Tibial nerve (tissue), 4 donors: ENCODE measurements at regions not wholly inside any gene's neighbourhood (a gene's known extent, or its start where the extent isn't known, plus 50 kb on each side); places are given as distances from the start of the nearest gene placed in this dataset.

ENCODE experiments used
- DNase-seq, 2 donors: peaks; one replicate each; pipeline ENCODE4 v3.0.0-alpha.2; 2019; ENCODE audit warnings: low spot score in 2 of 2
- H3K27ac ChIP-seq, 4 donors: fragments of 200-600 bp; sonication (generic) in 3 of 4; one replicate each; pipeline ENCODE4 v1.5.1; 2017 to 2019; ENCODE audit warnings: mild to moderate bottlenecking in 1 of 4
- H3K27me3 ChIP-seq, 2 donors: fragments of 200-600 bp; sonication (generic) in 1 of 2; one replicate each; pipeline versions ENCODE4 v1.5.1 to v1.6.0; 2017 to 2019
- H3K36me3 ChIP-seq, 3 donors: fragments of 200-600 bp; sonication (generic); one replicate each; pipeline ENCODE4 v1.5.1; 2018 to 2019
- H3K4me1 ChIP-seq, 4 donors: fragments of 200-600 bp; sonication (generic) in 3 of 4; one replicate each; pipeline ENCODE4 v1.5.1; 2017 to 2019
- H3K4me3 ChIP-seq, 4 donors: fragments of 200-600 bp; sonication (generic) in 3 of 4; one replicate each; pipeline ENCODE4 v1.5.1; 2017 to 2019; ENCODE audit warnings: mild to moderate bottlenecking in 1 of 4, moderate library complexity in 1 of 4
- H3K9me3 ChIP-seq, 4 donors: fragments of 200-600 bp; sonication (generic) in 3 of 4; one replicate each; pipeline ENCODE4 v1.5.1; 2017 to 2019
- EP300 ChIP-seq, 2 donors: sonication (generic); formaldehyde crosslinking; IDR thresholded peaks; one replicate each; pipeline ENCODE4 v1.6.1; 2017; ENCODE audit warnings: antibody characterized with exemption in 2 of 2, mild to moderate bottlenecking in 1 of 2
- POLR2A ChIP-seq, 2 donors: fragments of 450-650 bp; IDR thresholded peaks; one replicate each; pipeline ENCODE4 v1.6.1; 2017; ENCODE audit warnings: antibody characterized with exemption in 2 of 2, mild to moderate bottlenecking in 2 of 2, moderate library complexity in 2 of 2
- WGBS, 2 donors: methylation state at CpG; one replicate each; pipeline ENCODE4 v1.1.5; 2018; 5-methylcytosine and 5-hydroxymethylcytosine counted together
- TF ChIP-seq, protein P1 (sequence below), 5 experiments: fragments of 200-600 bp in 3 of 5; fragments of 450-650 bp in 2 of 5; sonication (generic) in 3 of 5; IDR thresholded peaks; one replicate each; pipeline ENCODE4 v1.5.1; 2016 to 2019; ENCODE audit warnings: antibody characterized with exemption in 5 of 5, mild to moderate bottlenecking in 3 of 5, moderate library complexity in 2 of 5

- TF ChIP-seq EP300 (IDR thresholded peaks at IDR 0.05) = peak in 1 of 2 donors; percentile 76
- TF ChIP-seq, protein P1, sequence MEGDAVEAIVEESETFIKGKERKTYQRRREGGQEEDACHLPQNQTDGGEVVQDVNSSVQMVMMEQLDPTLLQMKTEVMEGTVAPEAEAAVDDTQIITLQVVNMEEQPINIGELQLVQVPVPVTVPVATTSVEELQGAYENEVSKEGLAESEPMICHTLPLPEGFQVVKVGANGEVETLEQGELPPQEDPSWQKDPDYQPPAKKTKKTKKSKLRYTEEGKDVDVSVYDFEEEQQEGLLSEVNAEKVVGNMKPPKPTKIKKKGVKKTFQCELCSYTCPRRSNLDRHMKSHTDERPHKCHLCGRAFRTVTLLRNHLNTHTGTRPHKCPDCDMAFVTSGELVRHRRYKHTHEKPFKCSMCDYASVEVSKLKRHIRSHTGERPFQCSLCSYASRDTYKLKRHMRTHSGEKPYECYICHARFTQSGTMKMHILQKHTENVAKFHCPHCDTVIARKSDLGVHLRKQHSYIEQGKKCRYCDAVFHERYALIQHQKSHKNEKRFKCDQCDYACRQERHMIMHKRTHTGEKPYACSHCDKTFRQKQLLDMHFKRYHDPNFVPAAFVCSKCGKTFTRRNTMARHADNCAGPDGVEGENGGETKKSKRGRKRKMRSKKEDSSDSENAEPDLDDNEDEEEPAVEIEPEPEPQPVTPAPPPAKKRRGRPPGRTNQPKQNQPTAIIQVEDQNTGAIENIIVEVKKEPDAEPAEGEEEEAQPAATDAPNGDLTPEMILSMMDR (IDR thresholded peaks at IDR 0.05) = no peak
- H3K4me3 ChIP-seq = no peak overlapping the region
- H3K27ac ChIP-seq = peak overlapping the region in 3 of 4 donors; percentile 27 to 90 (median 73)
- H3K4me1 ChIP-seq = peaks cover 0 to 40% (median 8%) of the 10 kb centered on the region in 4 donors
- DNase-seq = peak; percentile 48 to 69
- H3K27me3 ChIP-seq = no peaks in the 10 kb centered on the region
- H3K36me3 ChIP-seq = no peaks in the 10 kb centered on the region
- H3K9me3 ChIP-seq = no peaks in the 10 kb centered on the region
- 80 to 88% methylated on average over 1 of the region's 1 CpG for WGBS, 2 donors
Observed at GRCh38 chr3:64741341-64741740, 53.5 kb upstream of the ADAMTS9 start.

DNA sequence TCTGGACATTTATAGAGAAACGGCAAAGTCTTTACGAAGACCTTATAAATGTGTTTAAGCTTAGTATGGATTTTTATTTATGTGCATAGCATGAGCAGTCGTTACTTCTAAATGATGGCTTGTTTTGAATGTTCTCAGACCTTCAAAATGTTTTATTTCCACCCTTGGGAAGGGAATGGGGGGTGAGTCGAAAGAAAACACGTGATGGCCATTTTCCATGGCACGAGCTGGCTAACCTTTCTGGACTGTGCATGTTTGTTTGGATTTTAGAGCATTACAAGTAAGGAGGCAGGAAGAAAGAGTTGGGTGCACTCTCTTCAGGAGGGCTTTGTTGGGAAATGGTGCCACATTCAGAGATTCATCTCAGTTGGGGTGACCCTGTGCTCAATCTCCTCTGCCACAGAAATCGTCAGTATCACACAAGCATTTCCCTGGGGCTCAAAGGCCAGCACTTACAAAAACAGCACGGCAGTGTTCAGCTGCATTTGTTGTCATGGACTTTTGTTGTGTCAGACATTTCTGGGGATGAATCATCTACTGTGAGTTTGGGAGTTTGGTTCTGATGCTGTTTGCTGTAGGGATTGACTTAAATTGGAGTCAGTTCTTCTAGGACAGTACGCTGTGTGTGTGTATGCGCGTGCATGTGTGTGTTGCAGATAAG lies 52.3 kb upstream of the ADAMTS9 start:
- no peaks in the 10 kb centered on the region for H3K27me3 ChIP-seq
- WGBS, 2 donors = 48% methylated on average over 11 of the region's 11 CpGs
- H3K27ac ChIP-seq = peak overlapping the region; percentile 5 to 90 (median 59)
- no peaks in the 10 kb centered on the region for H3K9me3 ChIP-seq
- peaks cover 0 to 36% (median 8%) of the 10 kb centered on the region in 4 donors for H3K4me1 ChIP-seq
- H3K4me3 ChIP-seq = no peak overlapping the region
- DNase-seq = peak in 1 of 2 donors; percentile 16
- TF ChIP-seq POLR2A (IDR thresholded peaks at IDR 0.05) (no peak), EP300 (IDR thresholded peaks at IDR 0.05) (peak in 1 of 2 donors; percentile 59)
- no peaks in the 10 kb centered on the region for H3K36me3 ChIP-seq
